Hepatocyte (in vitro differentiated cells): ENCODE measurements at regions not wholly inside any gene's neighbourhood (a gene's known extent, or its start where the extent isn't known, plus 50 kb on each side); places are given as distances from the start of the nearest gene placed in this dataset.

Source experiments
- EZH2 ChIP-seq: fragments of 200-600 bp; sonication (generic); IDR thresholded peaks from 2 replicates; pipeline ENCODE4 v1.6.1; 2016; ENCODE audit warnings: antibody characterized with exemption, mild to moderate bottlenecking, borderline replicate concordance
- EZH2phosphoT487 ChIP-seq: fragments of 200-600 bp; sonication (generic); IDR thresholded peaks from one replicate; pipeline ENCODE4 v1.6.1; 2018; ENCODE audit warnings: antibody characterized with exemption, mild to moderate bottlenecking, low read depth, moderate library complexity; ENCODE audit not compliant: unreplicated experiment, severe bottlenecking
- TF ChIP-seq, protein P1 (sequence below): fragments of 200-600 bp; sonication (generic); IDR thresholded peaks from 2 replicates; pipeline ENCODE4 v1.5.1; 2016; ENCODE audit warnings: antibody characterized with exemption, mild to moderate bottlenecking; ENCODE audit not compliant: poor library complexity

DNA sequence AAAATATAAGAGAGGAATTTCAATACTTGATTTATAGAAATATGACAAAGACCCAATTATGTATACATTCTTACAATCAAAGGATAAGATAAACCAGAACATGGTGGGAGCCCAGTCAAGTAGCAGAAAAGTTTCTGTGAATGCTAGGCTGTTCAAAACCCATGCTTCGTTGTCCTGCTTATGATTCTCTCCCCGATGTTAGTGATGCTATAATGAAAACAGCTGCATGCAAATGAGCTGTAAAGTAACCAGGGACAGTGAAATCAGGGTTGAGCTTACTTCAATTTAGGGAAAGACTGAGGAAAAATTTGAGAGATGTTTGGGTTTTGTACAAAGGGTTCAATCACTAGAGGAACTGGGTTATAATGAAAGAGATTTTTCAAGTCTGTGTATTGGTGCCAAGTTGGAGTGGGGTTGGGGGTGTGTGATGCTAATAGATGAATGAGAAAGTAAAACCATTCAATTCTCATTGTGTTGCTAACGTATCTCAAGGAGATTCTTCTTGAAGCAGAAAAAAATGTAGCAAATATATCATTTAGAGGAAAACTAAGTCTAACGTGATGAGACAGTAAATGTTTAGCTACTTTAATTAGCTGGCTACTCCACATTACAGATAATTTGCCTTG is 59.3 kb upstream of the PPP1R2C start:
- TF ChIP-seq EZH2 (no peak), EZH2phosphoT487 (no peak)
- TF ChIP-seq, protein P1, sequence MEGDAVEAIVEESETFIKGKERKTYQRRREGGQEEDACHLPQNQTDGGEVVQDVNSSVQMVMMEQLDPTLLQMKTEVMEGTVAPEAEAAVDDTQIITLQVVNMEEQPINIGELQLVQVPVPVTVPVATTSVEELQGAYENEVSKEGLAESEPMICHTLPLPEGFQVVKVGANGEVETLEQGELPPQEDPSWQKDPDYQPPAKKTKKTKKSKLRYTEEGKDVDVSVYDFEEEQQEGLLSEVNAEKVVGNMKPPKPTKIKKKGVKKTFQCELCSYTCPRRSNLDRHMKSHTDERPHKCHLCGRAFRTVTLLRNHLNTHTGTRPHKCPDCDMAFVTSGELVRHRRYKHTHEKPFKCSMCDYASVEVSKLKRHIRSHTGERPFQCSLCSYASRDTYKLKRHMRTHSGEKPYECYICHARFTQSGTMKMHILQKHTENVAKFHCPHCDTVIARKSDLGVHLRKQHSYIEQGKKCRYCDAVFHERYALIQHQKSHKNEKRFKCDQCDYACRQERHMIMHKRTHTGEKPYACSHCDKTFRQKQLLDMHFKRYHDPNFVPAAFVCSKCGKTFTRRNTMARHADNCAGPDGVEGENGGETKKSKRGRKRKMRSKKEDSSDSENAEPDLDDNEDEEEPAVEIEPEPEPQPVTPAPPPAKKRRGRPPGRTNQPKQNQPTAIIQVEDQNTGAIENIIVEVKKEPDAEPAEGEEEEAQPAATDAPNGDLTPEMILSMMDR: no peak
